Non-pigmented ciliary epithelial cell (primary cell): ENCODE measurements at regions not wholly inside any gene's neighbourhood (a gene's known extent, or its start where the extent isn't known, plus 50 kb on each side); places are given as distances from the start of the nearest gene placed in this dataset.

Experiments
- DNase-seq: peaks from one replicate; pipeline ENCODE4 v3.0.0-alpha.2; 2010; ENCODE audit warnings: low read depth

GRCh38 chr15:39209548-39210211 is 371.2 kb upstream of the THBS1 start:
- DNase-seq, result no peak

GRCh38 chr15:39211108-39211979 is 369.5 kb upstream of the THBS1 start:
- no peak for DNase-seq

GRCh38 chr15:39213385-39213840 is 367.5 kb upstream of the THBS1 start:
- peak; percentile 99 for DNase-seq

GRCh38 chr15:39215015-39215414 is 365.9 kb upstream of the THBS1 start:
- DNase-seq, result no peak

GRCh38 chr15:39216816-39217215 is 364.1 kb upstream of the THBS1 start:
- no peak for DNase-seq

GRCh38 chr15:39219608-39220007 is 361.3 kb upstream of the THBS1 start:
- no peak for DNase-seq

- DNase-seq, result no peak
Observed at GRCh38 chr15:39226169-39226937, 354.5 kb upstream of the THBS1 start.

GRCh38 chr15:39227001-39227400 is 353.9 kb upstream of the THBS1 start:
- no peak for DNase-seq

GRCh38 chr15:39228889-39229288 is 352.0 kb upstream of the THBS1 start:
- no peak for DNase-seq

GRCh38 chr15:39230205-39230907 is 350.5 kb upstream of the THBS1 start:
- DNase-seq, result no peak

- no peak for DNase-seq
Observed at GRCh38 chr15:39230908-39231285, 350.0 kb upstream of the THBS1 start.

- DNase-seq, result peak; percentile 83
Observed at GRCh38 chr15:39232512-39232911, 348.4 kb upstream of the THBS1 start.

- no peak for DNase-seq
Observed at GRCh38 chr15:39235084-39235795, 345.6 kb upstream of the THBS1 start.

- no peak for DNase-seq
Observed at GRCh38 chr15:39236375-39236774, 344.5 kb upstream of the THBS1 start.

GRCh38 chr15:39238443-39238842 is 342.4 kb upstream of the THBS1 start:
- no peak for DNase-seq

GRCh38 chr15:39239562-39239961 is 341.3 kb upstream of the THBS1 start:
- no peak for DNase-seq

GRCh38 chr15:39242345-39242744 is 338.5 kb upstream of the THBS1 start:
- DNase-seq, result no peak

GRCh38 chr15:39243396-39243795 is 337.5 kb upstream of the THBS1 start:
- no peak for DNase-seq

GRCh38 chr15:39244776-39245175 is 336.1 kb upstream of the THBS1 start:
- DNase-seq, result no peak

GRCh38 chr15:39246523-39246922 is 334.4 kb upstream of the THBS1 start:
- DNase-seq, result no peak

GRCh38 chr15:39247574-39247973 is 333.3 kb upstream of the THBS1 start:
- DNase-seq, result no peak
